GM12891 (cell line): ENCODE measurements at regions not wholly inside any gene's neighbourhood (a gene's known extent, or its start where the extent isn't known, plus 50 kb on each side); places are given as distances from the start of the nearest gene placed in this dataset.
"Not testable (repeated sequence)": the region's sequence is repeated elsewhere in the genome, so short reads cannot be mapped to it uniquely, and the experiment has no call there.

Experiments
- DNase-seq: peaks from one replicate; pipeline ENCODE4 v3.0.0; 2011; ENCODE audit warnings: low spot score; ENCODE audit not compliant: insufficient read length
- FAIRE-seq: peaks from 2 replicates; lab custom pipeline; 2011; peaks lifted over from hg19 to GRCh38; lab: Jason Lieb, UNC
- PAX5 ChIP-seq: IDR thresholded peaks from 2 replicates; pipeline ENCODE4 v1.6.1; 2011; ENCODE audit warnings: low read length, moderate library complexity, mild to moderate bottlenecking; ENCODE audit not compliant: insufficient read depth, severe bottlenecking
- POLR2A ChIP-seq: IDR thresholded peaks from 2 replicates; pipeline ENCODE4 v1.6.1; 2011; ENCODE audit warnings: low read depth, low read length, control low read depth
- POLR2AphosphoS5 ChIP-seq: IDR thresholded peaks from 2 replicates; pipeline ENCODE4 v1.6.1; 2011; ENCODE audit warnings: low read depth, low read length, control low read depth
- POU2F2 ChIP-seq: IDR thresholded peaks from 2 replicates; pipeline ENCODE4 v1.6.1; 2011; ENCODE audit warnings: low read depth, mild to moderate bottlenecking, control low read depth, low read length, moderate library complexity
- SPI1 ChIP-seq: IDR thresholded peaks from 2 replicates; pipeline ENCODE4 v1.6.1; 2011; ENCODE audit warnings: low read depth, low read length, control low read depth
- TAF1 ChIP-seq: IDR thresholded peaks from 2 replicates; pipeline ENCODE4 v1.6.1; 2011; ENCODE audit warnings: low read depth, low read length, control low read depth

DNA sequence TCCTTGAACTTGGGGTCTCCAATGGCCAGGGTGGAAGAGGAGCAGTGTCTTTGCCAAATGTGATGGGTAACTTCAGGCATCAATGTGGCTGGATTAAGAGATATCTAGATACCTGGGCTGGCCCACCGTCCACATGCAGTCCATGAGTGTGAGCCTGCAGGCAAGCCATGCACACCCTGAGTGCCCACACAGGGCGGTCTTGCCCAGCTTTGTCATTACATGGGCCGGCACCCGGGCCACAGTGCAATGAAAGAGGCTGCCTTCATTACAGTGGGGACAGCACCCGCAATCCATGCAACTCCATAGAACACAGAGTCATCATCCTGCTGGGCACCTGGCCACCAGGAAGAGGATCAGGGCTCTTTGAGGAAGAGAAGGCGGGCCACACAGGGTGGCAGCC, 263.8 kb upstream of the IRX1 start:
- DNase-seq: no peak
- no peak for FAIRE-seq
- TF ChIP-seq POU2F2: no peak

DNA sequence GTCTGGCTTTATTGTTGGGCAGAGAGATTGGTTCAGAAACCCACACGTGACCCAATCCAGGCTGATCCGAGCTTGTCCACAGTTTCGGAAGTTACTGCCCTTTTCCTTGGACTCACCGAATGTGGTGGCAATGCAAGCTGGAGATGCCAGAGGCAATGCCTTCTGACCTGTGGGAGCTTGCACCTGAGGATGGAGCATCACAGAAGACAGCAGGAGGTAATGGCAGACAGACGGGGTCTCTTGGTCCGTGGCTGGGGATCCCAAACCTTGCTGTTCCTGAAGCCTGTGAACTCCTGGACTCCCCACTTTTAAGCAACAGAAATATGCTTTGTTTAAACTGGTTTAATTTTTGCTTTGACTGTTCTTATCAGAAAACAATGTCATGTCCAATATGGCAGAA, 265.2 kb upstream of the IRX1 start:
- FAIRE-seq: no peak
- TF ChIP-seq SPI1 (no peak), POLR2A (no peak), TAF1 (no peak), POU2F2 (no peak), PAX5 (no peak), POLR2AphosphoS5 (no peak)
- DNase-seq: no peak

GRCh38 chr5:3329427-3329826, 266.2 kb upstream of the IRX1 start:
- FAIRE-seq (no peak), DNase-seq (no peak)
- no peak for TF ChIP-seq POLR2AphosphoS5
- TF ChIP-seq POU2F2: no peak
- TF ChIP-seq TAF1: no peak
- no peak for TF ChIP-seq POLR2A
- no peak for TF ChIP-seq PAX5
- TF ChIP-seq SPI1: no peak

DNA sequence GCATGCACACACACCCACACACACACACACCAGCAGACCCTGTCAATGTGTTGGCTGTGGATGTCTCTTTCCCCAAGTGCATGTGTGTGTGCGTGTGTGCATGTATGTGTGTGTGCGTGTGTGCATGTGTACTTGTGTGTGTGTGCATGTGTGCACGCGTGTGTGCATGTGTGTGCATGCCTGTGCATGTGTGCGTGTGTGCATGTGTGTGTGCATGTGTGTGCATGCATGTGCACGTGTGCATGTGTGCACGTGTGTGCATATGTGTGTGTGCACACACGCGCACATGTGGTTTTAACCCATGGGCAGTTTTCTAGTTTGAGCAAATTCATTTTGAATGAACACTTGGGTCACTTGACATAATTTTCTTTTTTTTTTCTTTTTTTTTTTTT, 268.8 kb upstream of the IRX1 start:
- TF ChIP-seq TAF1: no peak
- FAIRE-seq (no peak), DNase-seq (no peak)

- FAIRE-seq: no peak
- no peak for DNase-seq
- no peak for TF ChIP-seq POU2F2
- TF ChIP-seq SPI1: no peak
- no peak for TF ChIP-seq POLR2A
- TF ChIP-seq PAX5: no peak
- TF ChIP-seq POLR2AphosphoS5: no peak
- no peak for TF ChIP-seq TAF1
Observed at GRCh38 chr5:3325972-3326840, 269.4 kb upstream of the IRX1 start.

- FAIRE-seq (no peak), DNase-seq (no peak)
- TF ChIP-seq POU2F2 (no peak), POLR2A (no peak), TAF1 (no peak), SPI1 (no peak), POLR2AphosphoS5 (no peak), PAX5 (no peak)
Observed at GRCh38 chr5:3325201-3325971, 270.2 kb upstream of the IRX1 start.

DNA sequence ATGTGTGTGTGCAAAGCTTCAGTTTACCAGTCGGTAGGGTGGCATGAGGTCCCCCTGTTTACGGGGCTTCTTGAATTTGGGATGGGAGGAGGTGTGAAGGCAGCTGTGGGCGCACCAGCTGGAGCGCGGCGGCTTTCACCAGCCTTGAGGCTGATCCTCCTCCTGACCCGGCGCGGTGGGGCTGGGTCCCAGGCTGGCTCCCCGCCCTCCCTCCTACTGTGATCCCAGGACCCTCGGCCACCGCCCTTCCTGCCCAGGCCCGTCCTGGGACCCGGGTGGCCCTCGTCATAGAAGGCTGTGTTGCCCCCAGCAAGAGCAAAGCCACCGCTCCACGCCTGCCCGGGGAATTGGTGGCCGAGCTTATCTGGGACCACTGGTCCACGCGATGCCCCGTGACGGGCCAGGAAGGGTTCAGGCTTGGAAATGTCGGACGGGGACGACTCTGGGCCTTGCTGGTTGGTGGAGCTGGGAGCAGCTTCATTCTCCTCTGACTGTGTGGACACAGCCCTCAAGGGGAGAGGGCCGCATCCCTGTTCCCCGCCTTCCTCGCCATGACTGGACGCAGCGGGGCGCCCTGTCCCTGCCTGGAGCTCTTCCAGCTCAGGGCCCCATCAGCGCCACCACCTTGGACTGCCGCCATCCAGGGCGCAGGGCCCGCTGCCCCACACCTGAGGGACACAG, 271.1 kb upstream of the IRX1 start:
- TF ChIP-seq TAF1 (no peak), SPI1 (no peak), POLR2AphosphoS5 (no peak), POLR2A (no peak)
- FAIRE-seq (no peak), DNase-seq (no peak)

- not testable (repeated sequence) for FAIRE-seq, DNase-seq
Observed at GRCh38 chr5:3323966-3324365, 271.7 kb upstream of the IRX1 start.

DNA sequence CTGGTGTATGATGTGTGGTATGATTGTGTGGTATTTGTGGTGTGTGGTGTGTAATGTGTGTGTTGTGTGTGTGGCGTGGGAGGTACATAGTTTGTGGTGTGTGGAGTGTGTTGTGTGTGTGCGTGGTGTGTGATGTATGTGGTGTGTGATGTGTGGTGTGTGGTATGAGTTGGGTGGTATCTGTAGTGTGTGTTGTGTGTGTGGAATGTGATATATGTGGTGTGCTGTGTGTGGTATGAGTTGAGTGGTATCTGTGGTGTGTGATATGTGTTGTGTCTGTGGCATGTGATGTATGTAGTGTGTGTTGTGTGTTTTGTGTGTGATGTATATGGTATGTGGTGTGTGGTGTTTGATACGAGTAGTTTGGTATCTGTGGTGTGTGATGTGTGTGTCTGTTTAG, 272.5 kb upstream of the IRX1 start:
- FAIRE-seq (no peak), DNase-seq (no peak)
- TF ChIP-seq PAX5 (no peak), POLR2A (no peak), POU2F2 (no peak), POLR2AphosphoS5 (no peak), SPI1 (no peak), TAF1 (no peak)

GRCh38 chr5:3322642-3323041, 273.0 kb upstream of the IRX1 start:
- TF ChIP-seq PAX5: no peak
- TF ChIP-seq POU2F2: no peak
- no peak for TF ChIP-seq POLR2AphosphoS5
- no peak for TF ChIP-seq TAF1
- FAIRE-seq (no peak), DNase-seq (no peak)
